ENCODE measurements at regions not wholly inside any gene's neighbourhood (a gene's known extent, or its start where the extent isn't known, plus 50 kb on each side); places are given as distances from the start of the nearest gene placed in this dataset.

DNA sequence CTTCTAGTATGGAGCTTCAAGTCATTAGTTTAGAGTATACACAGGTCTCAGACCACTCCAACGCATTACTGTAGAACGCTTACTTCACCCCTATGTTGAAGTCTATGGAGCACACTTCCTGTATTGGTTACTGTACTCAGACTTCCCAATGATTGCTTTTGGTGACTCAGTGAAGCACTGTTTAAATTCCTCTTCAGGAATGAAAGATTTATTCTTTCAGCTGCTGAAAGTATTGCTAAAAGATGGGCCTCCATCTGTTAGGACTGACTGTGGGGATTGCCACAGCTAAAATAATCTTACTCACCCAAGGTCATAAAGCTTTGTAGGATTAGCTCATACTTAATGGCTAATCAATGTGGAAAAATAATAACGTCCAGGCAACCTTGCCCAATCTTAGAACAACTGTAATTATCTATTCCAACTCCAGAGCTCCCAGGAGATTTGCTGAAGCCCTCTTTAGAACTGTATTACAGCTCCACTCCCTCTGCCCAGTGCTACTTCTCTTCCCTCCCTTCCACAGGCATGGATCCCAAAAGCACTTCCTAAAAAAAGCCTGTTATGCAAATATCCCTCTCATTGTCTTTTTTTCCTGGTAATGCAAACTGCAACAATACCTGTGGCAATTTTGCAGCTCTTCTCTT is 281.9 kb upstream of the HS3ST1 start:
- in situ Hi-C loops (cut with HindIII; ENCODE audit: low sequenced_read_pairs), result no loop called here
- DNase-seq (ENCODE audit: low read depth), result no peak

DNA sequence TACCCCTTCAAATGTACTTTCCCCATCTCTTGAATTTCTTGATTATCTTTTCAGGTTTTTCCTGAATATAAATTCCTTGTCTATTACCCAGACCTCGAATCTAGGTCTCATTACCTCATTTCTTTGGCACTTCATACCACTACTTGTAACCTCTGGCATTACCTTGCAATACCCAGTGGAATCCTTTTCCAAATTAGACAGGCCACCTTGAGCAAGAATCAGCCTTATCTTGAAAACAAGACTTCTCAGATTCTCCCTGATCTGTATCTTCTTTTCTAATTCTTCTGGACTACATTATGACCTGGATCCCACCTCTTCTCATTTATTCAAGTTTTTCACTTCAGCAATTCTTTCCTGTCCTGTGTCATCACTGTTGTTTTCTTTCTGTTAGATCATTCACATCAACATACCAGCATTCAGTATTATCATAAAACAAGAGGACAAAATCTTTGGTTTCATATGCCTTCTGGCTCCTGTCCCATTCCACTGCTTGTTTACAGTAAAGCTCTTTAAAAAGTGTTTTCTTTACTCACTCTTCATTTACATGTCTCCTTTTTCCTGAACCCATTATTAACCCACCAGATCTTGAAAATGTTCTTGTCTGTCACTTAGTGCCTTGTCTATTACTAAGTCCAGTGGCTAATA is 275.6 kb upstream of the HS3ST1 start:
- TF ChIP-seq, protein P1, sequence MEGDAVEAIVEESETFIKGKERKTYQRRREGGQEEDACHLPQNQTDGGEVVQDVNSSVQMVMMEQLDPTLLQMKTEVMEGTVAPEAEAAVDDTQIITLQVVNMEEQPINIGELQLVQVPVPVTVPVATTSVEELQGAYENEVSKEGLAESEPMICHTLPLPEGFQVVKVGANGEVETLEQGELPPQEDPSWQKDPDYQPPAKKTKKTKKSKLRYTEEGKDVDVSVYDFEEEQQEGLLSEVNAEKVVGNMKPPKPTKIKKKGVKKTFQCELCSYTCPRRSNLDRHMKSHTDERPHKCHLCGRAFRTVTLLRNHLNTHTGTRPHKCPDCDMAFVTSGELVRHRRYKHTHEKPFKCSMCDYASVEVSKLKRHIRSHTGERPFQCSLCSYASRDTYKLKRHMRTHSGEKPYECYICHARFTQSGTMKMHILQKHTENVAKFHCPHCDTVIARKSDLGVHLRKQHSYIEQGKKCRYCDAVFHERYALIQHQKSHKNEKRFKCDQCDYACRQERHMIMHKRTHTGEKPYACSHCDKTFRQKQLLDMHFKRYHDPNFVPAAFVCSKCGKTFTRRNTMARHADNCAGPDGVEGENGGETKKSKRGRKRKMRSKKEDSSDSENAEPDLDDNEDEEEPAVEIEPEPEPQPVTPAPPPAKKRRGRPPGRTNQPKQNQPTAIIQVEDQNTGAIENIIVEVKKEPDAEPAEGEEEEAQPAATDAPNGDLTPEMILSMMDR (IDR thresholded peaks at IDR 0.05; ENCODE audit: low read depth, low read length, missing control alignments), result no peak
- no peak for DNase-seq (ENCODE audit: low read depth)
- in situ Hi-C loops (cut with HindIII; ENCODE audit: low sequenced_read_pairs), result no loop called here
- H3K4me3 ChIP-seq (ENCODE audit: low read depth, low read length), result no peak overlapping the region

More for the DNA sequence above, 281.9 kb upstream of the HS3ST1 start:
- TF ChIP-seq, protein P1 (IDR thresholded peaks at IDR 0.05; ENCODE audit: low read depth, low read length, missing control alignments), result no peak
- H3K4me3 ChIP-seq (ENCODE audit: low read depth, low read length), result no peak overlapping the region

DNA sequence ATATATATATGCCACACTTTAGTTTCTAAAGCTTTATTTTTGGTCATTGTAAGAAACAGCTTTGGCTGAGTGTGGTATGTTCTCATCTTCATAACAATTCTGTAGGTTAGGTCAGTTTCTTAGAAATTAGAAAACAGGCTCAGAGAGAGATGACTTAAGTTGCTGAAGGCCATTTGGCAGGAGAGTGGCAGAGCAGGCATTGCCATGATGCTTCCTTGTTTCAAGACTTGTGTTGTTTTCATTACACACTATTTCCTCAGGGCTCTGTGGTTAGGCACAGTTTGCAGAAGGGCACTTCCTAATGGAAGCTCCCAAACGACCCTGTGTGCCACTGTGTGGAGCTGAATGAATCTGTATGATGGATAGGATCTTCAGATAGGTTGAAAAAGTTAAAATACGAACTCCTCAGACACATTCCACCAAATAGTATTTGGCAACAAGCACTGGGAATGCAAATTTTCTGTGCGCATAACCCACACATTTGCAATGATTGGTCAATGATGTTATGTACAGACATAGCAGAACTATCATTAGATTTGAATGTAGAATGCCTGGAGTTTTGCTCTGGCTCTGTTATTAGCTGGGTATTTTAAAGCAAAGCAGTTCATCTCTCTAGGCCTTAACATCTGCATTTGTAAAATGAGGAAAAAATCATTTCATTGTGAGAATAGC is 274.3 kb upstream of the HS3ST1 start:
- TF ChIP-seq, protein P1 (IDR thresholded peaks at IDR 0.05; ENCODE audit: low read depth, low read length, missing control alignments), result no peak
- DNase-seq (ENCODE audit: low read depth), result no peak
- in situ Hi-C loops (cut with HindIII; ENCODE audit: low sequenced_read_pairs), result no loop called here
- H3K4me3 ChIP-seq (ENCODE audit: low read depth, low read length), result no peak overlapping the region

DNA sequence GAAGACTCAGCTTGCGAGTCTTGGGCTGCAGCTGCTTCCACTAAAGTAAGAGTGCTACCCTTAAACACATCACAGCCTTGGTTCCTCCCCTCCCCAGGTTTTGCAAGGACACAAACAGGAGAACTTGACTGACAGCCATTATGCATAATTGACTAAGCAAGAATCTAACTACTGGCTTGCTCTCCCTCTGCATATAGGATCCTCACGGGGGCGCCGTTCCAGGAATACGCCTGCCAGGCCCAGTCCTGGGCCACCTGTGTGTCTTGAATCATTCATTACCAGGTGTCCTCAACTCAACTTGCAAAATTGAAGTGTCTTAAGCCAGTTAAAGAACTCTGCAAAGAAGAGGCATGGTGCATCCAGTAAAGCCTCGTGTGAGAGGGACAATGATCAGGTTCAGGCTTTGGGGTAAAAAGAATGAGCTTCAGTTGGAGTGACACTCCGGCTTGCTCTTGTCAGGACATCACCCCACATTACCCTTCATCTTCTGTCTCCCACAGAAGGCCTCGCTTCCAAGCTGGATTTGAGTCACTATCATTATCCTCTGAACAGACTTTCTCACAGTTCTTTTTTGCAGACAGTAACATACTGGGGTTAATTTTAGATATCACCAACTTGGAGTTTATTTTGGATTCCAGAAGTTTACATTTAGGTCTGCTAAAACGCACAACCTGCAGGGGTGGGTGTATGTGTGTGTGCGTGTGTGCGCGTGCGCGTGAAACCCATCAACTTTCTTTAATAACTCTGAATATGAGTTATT is 273.5 kb upstream of the HS3ST1 start:
- in situ Hi-C loops (cut with HindIII; ENCODE audit: low sequenced_read_pairs), result no loop called here
- DNase-seq (ENCODE audit: low read depth), result no peak
- no peak overlapping the region for H3K4me3 ChIP-seq (ENCODE audit: low read depth, low read length)
- TF ChIP-seq, protein P1 (IDR thresholded peaks at IDR 0.05; ENCODE audit: low read depth, low read length, missing control alignments), result no peak

DNA sequence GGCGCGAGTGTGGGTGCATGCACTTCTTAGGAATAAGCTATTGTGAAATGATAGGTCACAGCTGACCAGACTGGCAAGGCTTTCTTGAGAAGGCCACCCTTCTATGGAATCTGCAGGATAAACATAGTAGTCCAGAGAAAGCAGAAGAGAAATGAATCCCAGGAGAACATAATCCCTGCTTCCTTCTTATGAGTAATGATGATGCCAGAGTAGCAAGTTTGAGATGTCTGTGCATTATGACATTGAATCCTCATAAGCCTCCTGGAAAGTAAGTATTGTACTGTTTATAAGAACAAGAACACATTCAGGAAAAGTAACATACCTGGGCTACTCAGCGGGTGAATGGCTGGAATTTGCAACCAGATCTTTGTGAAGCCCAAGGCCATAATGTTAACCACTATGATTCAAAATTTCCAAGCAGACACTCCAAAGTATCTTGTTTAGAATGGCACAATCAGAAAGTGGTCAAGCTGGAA is 272.1 kb upstream of the HS3ST1 start:
- in situ Hi-C loops (cut with HindIII; ENCODE audit: low sequenced_read_pairs), result no loop called here
- H3K4me3 ChIP-seq (ENCODE audit: low read depth, low read length), result no peak overlapping the region
- peak; percentile 16 for DNase-seq (ENCODE audit: low read depth)
- TF ChIP-seq, protein P1 (IDR thresholded peaks at IDR 0.05; ENCODE audit: low read depth, low read length, missing control alignments), result no peak
